ENCODE measurements at regions not wholly inside any gene's neighbourhood (a gene's known extent, or its start where the extent isn't known, plus 50 kb on each side); places are given as distances from the start of the nearest gene placed in this dataset.
"Not testable (repeated sequence)": the region's sequence is repeated elsewhere in the genome, so short reads cannot be mapped to it uniquely, and the experiment has no call there.

- DNase-seq = no peak
Observed at GRCh38 chr4:159006202-159006601, 96.7 kb upstream of the RAPGEF2 start.

- no peak for DNase-seq
Observed at GRCh38 chr4:159008671-159009070, 94.2 kb upstream of the RAPGEF2 start.

DNA sequence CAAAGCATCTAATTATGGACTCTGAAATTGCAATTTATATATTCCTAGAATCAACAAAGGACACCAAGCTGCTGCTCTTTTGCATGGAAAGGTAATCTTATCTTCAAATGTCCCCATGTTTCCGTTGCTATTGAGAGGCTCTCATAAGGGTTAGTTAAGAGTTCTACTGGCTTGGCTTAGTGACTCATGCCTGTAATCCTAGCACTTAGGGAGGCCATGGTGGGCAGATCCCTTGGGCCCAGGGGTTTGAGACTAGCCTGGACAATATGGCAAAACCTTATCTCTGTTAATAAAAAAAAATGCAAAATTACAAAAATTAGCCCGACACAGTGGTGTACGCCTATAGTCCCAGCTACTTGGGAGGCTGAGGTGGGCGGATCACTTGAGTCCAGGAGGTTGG lies 93.4 kb upstream of the RAPGEF2 start:
- DNase-seq = no peak

DNA sequence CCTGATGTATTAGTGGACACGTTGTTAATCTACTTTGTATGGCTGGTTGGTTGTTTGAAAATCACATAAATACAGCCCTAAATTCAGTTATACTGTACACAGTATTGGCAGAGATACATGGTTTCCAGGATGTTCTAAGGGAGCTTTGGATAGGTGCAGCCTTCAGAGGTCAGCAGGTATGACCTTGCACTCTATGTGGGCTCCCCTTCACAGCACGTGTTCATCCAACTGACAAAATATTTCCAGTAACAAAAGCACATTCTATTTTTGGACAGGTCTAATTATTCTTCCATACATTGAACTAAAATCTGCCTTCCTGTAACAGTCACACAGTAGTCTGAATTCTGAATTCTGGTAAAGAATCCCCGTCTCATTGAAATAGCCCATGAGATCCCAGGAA lies 92.8 kb upstream of the RAPGEF2 start:
- DNase-seq = no peak

- no peak for DNase-seq
Observed at GRCh38 chr4:159010563-159011260, 92.2 kb upstream of the RAPGEF2 start.

DNA sequence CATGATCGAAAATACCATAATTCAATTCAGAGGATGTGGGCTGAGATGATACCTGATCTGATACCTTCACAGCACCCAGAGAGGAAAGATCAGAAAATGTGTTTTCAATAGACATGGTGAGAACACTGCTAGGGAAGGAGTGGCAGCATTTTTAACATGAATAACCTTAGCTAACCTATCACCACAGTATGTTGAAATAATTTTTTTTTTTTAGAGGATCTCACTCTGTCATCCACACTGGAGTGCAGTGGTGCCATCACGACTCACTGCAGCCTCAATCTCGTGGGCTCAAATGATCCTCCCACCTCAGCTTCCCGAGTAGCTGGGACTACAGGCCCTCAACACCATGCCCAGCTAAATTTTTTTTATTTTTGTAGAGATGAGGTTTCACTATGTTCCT lies 90.5 kb upstream of the RAPGEF2 start:
- DNase-seq = no peak

DNA sequence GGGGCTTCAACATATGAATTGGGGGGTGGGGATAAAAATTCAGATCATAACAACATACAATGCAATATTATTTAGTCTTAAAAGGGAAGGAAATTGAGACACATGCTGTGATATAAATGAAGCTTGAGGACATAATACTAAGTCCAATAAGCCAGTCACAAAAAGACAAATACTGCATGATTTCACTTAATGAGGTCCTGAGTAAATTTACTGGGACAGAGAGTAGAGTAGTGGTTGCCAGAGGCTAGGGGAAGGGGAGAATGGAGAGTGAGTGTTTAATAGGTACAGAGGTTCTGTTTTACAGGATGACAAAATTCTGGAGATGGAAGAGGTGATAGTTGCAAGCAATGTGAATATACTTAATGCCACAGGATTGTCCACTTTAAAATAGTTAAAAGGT lies 89.2 kb upstream of the RAPGEF2 start:
- no peak for DNase-seq

DNA sequence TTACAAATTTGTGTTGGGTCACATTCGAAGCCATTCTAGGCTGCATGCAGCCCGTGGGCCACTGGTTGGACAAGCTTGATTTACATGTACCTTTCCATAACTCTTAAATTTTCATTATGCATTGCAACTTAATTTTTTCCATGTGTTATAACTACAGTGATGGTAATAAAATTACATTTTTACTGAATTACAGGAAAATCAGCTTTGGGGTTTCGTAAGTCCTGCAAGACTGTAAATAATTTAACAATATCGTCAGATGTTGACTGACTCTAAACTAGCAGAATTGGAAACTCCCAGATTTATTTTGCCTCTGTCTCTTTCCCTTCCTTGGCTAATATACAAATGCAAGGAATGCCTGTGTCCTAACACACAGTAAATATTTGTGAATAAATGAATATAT lies 88.0 kb upstream of the RAPGEF2 start:
- no peak for DNase-seq

- no peak for DNase-seq
Observed at GRCh38 chr4:159015841-159016240, 87.0 kb upstream of the RAPGEF2 start.

GRCh38 chr4:159016593-159017024 lies 86.3 kb upstream of the RAPGEF2 start:
- DNase-seq = no peak

- no peak for DNase-seq
Observed at GRCh38 chr4:159017323-159018026, 85.4 kb upstream of the RAPGEF2 start.

- DNase-seq = no peak
Observed at GRCh38 chr4:159018062-159018629, 84.7 kb upstream of the RAPGEF2 start.

- no peak for DNase-seq
Observed at GRCh38 chr4:159019356-159019755, 83.5 kb upstream of the RAPGEF2 start.

DNA sequence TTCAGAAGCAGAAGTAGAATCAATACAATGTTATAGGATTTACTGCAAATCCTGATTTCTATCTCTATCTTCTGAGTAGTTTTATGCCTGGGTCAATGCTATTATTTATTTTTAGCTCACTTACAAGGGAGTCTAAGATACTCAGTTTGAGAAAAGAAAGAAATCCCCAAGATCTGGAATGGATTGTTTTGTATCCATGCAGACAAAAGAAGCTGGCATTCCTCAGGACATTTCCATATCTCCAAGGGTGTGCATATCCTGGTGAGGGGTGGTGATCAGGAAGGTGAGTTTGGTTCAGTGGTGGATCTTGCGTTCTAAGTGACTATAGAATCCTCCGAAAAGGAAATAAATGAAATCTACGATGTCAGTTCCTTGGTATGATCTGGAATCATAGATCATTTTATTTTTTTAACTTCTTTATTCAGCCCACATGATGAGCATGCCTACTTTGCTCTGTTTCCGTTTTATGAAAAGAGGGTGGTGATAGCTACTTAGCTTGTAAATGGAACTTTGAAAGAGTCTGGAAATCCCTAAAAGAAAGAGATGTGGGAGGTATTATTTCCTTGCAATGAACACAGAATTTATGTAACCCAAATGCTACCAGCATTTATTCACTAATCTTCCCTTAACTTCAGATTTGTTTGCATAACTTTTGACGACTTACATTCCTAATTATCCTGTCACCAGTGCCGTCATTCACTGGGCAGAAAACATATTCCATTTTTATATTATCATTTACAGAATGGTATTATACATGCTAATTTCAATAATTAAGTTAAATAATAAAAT lies 81.1 kb upstream of the RAPGEF2 start:
- DNase-seq = no peak

GRCh38 chr4:159023741-159024140 lies 79.1 kb upstream of the RAPGEF2 start:
- no peak for DNase-seq

DNA sequence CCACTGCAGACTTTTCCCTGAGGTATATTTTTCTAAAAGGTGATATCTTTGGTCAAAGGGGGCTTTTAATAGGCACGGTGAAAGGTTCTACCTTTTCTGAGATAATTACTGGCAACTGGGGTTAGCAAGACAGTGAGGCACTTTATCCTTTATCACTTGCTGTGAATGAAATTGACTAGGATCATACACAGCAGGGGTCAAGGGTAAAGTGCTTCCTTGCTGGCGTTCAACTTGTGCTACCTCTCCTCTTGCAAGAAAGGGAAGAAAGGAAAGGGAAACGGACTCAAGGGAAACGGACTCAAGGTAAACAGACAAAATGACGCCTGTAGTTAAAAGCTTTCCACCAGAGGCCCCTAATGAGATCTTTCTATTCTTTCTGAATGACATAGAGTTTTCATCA lies 78.6 kb upstream of the RAPGEF2 start:
- DNase-seq = no peak

DNA sequence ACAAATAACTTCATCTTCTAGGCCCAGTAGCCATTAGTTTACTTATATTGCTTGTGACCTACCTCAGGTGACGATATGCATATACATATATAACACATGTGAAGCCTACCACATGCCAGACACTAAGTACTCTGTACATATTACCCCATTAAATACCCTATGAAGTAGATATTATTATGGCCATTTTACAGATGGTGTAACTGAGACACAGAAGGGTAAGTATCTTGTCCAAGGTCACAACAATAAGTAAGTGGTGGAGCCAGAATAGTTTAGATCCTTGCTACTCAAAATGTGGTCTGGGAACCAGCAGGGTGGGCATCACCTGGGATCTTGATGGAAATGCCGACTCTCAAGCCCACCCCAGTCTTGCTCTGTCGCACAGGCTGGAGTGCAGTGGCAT lies 78.1 kb upstream of the RAPGEF2 start:
- no peak for DNase-seq

GRCh38 chr4:159026329-159026728 lies 76.5 kb upstream of the RAPGEF2 start:
- no peak for DNase-seq

DNA sequence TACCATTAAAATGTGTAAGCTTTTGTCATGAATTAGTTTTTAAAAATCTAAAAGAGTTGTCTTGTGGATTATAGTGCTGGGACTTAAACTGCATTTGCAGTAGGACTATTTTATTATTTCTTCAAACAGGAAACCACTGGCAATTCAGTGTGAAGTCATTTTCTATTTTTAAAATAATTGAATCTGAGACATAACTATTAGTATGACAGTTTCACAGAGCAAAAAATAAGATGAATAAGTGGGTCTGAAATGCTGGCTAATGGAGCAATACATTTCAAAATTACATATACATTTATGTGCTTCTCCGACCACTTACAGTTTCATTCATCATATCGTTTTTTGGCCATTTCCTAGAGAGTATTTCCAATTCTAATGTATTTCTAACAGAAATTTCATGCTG lies 75.3 kb upstream of the RAPGEF2 start:
- DNase-seq = no peak

DNA sequence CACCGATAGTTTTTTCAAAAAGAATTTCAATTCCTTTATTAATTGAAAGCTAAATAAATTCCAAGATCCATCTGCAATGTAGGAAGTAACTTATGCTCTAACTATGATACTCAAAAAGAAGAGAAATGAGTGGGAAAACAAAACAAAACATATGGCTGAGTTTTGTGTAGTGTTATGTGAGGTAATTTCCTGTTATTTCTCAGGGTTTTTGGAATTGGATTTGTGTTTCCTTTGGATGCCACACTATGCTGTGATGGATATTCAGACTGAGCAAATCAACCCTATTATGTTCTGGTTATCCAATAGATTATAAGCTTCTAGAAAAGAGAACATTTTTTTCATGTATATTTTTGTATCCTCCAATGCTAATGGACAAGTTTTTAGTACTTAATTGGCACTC lies 73.4 kb upstream of the RAPGEF2 start:
- no peak for DNase-seq

GRCh38 chr4:159030297-159030696 lies 72.6 kb upstream of the RAPGEF2 start:
- DNase-seq = not testable (repeated sequence)

DNA sequence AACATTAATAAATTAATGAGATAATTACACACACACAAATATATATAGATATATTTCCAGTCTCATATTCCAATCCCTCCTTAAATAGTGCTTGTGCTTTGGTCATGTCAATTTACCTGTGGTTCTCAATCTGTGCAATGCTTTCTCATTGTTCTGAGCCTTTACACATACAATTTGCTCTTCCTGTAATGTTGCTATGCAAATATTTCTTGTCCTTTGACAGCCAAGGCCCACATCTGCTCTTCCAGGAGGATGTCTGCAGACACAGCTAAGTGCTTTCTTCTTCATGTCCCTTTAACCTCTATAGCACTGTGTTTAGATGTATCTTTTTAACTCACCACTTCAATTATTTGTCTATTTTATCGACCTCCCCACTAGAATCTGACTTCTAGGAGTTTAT lies 67.3 kb upstream of the RAPGEF2 start:
- DNase-seq = no peak

GRCh38 chr4:159038536-159038935 lies 64.3 kb upstream of the RAPGEF2 start:
- no peak for DNase-seq
